ENCODE measurements at regions not wholly inside any gene's neighbourhood (a gene's known extent, or its start where the extent isn't known, plus 50 kb on each side); places are given as distances from the start of the nearest gene placed in this dataset.

DNA sequence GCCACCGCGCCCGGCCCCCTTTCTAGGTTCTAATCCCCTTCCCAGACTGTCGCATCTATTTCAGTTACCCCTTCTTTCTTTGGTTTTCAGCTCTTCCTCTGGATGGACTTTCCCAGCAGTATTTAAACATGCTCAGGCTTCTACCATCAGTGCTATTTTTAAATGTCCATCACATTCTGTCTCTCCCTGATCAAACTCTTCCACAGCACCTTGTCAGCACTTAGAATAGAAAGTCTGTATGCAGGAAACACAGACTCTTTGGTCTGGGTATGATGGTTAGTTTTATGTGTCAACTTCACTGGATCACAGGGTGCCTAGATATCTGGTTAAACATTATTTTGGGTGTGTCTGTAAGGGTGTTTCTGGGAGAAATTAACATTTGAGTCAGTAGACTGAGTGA, 297.8 kb upstream of the ECI2 start:
- Histone ChIP-seq H3K79me2 (replicated peaks; ENCODE audit: insufficient read depth, low read length) (no peaks in the 10 kb centered on the region), H2AFZ (ENCODE audit: low read depth, low read length) (no peak overlapping the region), H3K27me3 (ENCODE audit: insufficient read depth, low read depth, low read length) (no peaks in the 10 kb centered on the region), H3K9me2 (ENCODE audit: insufficient read depth, low read length) (no peaks in the 10 kb centered on the region), H3F3A (ENCODE audit: insufficient read depth, low read length, poor library complexity, severe bottlenecking) (no peaks in the 10 kb centered on the region), H4K20me1 (ENCODE audit: insufficient read depth) (no peaks in the 10 kb centered on the region), H3K4me2 (ENCODE audit: low read length) (no peak overlapping the region), H3K27ac (ENCODE audit: low read length) (no peak overlapping the region), H3K36me3 (ENCODE audit: insufficient read depth, low read length) (no peaks in the 10 kb centered on the region), H3K9me3 (ENCODE audit: low read length) (no peaks in the 10 kb centered on the region), H3K9ac (ENCODE audit: low read length) (no peak overlapping the region), H3K4me3 (ENCODE audit: low read length) (no peak overlapping the region)
- TF ChIP-seq, protein P1, sequence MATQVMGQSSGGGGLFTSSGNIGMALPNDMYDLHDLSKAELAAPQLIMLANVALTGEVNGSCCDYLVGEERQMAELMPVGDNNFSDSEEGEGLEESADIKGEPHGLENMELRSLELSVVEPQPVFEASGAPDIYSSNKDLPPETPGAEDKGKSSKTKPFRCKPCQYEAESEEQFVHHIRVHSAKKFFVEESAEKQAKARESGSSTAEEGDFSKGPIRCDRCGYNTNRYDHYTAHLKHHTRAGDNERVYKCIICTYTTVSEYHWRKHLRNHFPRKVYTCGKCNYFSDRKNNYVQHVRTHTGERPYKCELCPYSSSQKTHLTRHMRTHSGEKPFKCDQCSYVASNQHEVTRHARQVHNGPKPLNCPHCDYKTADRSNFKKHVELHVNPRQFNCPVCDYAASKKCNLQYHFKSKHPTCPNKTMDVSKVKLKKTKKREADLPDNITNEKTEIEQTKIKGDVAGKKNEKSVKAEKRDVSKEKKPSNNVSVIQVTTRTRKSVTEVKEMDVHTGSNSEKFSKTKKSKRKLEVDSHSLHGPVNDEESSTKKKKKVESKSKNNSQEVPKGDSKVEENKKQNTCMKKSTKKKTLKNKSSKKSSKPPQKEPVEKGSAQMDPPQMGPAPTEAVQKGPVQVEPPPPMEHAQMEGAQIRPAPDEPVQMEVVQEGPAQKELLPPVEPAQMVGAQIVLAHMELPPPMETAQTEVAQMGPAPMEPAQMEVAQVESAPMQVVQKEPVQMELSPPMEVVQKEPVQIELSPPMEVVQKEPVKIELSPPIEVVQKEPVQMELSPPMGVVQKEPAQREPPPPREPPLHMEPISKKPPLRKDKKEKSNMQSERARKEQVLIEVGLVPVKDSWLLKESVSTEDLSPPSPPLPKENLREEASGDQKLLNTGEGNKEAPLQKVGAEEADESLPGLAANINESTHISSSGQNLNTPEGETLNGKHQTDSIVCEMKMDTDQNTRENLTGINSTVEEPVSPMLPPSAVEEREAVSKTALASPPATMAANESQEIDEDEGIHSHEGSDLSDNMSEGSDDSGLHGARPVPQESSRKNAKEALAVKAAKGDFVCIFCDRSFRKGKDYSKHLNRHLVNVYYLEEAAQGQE (IDR thresholded peaks at IDR 0.05; ENCODE audit: borderline replicate concordance), result no peak
- no peak for TF ChIP-seq RAD21 (conservative IDR thresholded peaks at IDR 0.05)
- TF ChIP-seq, protein P2, sequence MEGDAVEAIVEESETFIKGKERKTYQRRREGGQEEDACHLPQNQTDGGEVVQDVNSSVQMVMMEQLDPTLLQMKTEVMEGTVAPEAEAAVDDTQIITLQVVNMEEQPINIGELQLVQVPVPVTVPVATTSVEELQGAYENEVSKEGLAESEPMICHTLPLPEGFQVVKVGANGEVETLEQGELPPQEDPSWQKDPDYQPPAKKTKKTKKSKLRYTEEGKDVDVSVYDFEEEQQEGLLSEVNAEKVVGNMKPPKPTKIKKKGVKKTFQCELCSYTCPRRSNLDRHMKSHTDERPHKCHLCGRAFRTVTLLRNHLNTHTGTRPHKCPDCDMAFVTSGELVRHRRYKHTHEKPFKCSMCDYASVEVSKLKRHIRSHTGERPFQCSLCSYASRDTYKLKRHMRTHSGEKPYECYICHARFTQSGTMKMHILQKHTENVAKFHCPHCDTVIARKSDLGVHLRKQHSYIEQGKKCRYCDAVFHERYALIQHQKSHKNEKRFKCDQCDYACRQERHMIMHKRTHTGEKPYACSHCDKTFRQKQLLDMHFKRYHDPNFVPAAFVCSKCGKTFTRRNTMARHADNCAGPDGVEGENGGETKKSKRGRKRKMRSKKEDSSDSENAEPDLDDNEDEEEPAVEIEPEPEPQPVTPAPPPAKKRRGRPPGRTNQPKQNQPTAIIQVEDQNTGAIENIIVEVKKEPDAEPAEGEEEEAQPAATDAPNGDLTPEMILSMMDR (IDR thresholded peaks at IDR 0.05; ENCODE audit: poor library complexity, severe bottlenecking), result no peak
- no peak for TF ChIP-seq SMC3 (conservative IDR thresholded peaks at IDR 0.05; ENCODE audit: poor library complexity)
- TF ChIP-seq MXI1 (conservative IDR thresholded peaks at IDR 0.05; ENCODE audit: poor library complexity, severe bottlenecking), result no peak
- no peak for TF ChIP-seq POLR2AphosphoS5 (IDR thresholded peaks at IDR 0.05)
- no peak for TF ChIP-seq EP300 (conservative IDR thresholded peaks at IDR 0.05; ENCODE audit: poor library complexity, severe bottlenecking)
- TF ChIP-seq EZH2 (IDR thresholded peaks at IDR 0.05; ENCODE audit: borderline replicate concordance, insufficient read depth, low read length, poor library complexity, severe bottlenecking), result no peak
- TF ChIP-seq TAF1 (IDR thresholded peaks at IDR 0.05; ENCODE audit: low read depth), result no peak

DNA sequence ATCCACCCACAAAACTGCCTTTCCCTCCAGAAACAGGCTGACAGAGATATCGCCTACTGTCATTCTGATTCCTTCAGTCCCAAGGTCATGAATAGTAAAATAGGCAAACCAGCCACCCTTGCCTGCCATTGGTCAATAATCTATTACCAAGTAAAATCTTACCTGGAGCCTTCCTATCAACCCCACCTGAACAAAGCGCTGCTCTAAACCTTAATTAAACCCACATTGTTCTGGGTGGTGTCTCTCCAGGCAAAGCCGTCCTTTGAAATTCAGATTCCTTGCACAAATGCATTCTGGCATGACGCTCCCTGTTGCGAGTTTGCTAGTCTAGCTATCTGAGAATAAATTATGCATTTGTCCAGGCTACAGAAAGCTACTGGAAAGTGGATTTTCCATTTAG, 291.6 kb upstream of the ECI2 start:
- no peak overlapping the region for H3K4me2 ChIP-seq (ENCODE audit: low read length)
- H3K9me3 ChIP-seq (ENCODE audit: low read length), result no peaks in the 10 kb centered on the region
- H3K79me2 ChIP-seq (replicated peaks; ENCODE audit: insufficient read depth, low read length), result no peaks in the 10 kb centered on the region
- H3K4me3 ChIP-seq (ENCODE audit: low read length), result no peak overlapping the region
- H3K9me2 ChIP-seq (ENCODE audit: insufficient read depth, low read length), result no peaks in the 10 kb centered on the region
- no peaks in the 10 kb centered on the region for H3F3A ChIP-seq (ENCODE audit: insufficient read depth, low read length, poor library complexity, severe bottlenecking)
- no peak overlapping the region for H2AFZ ChIP-seq (ENCODE audit: low read depth, low read length)
- H3K9ac ChIP-seq (ENCODE audit: low read length), result no peak overlapping the region
- no peak overlapping the region for H3K27ac ChIP-seq (ENCODE audit: low read length)
- no peaks in the 10 kb centered on the region for H3K27me3 ChIP-seq (ENCODE audit: insufficient read depth, low read depth, low read length)
- TF ChIP-seq, protein P1 (IDR thresholded peaks at IDR 0.05; ENCODE audit: borderline replicate concordance), result no peak
- TF ChIP-seq TAF1 (IDR thresholded peaks at IDR 0.05; ENCODE audit: low read depth), result no peak
- no peaks in the 10 kb centered on the region for H3K36me3 ChIP-seq (ENCODE audit: insufficient read depth, low read length)
- H4K20me1 ChIP-seq (ENCODE audit: insufficient read depth), result no peaks in the 10 kb centered on the region
